DOHH2 (cell line): ENCODE measurements at regions not wholly inside any gene's neighbourhood (a gene's known extent, or its start where the extent isn't known, plus 50 kb on each side); places are given as distances from the start of the nearest gene placed in this dataset.

Experiments
- EZH2phosphoT487 ChIP-seq: fragments of 200-600 bp; sonication (generic); IDR thresholded peaks from 2 replicates; pipeline ENCODE4 v1.6.1; 2017; ENCODE audit warnings: borderline replicate concordance, mild to moderate bottlenecking, antibody characterized with exemption, low read length, moderate library complexity, mixed read lengths
- TF ChIP-seq, protein P1 (sequence below): fragments of 200-600 bp; sonication (generic); IDR thresholded peaks from one replicate; pipeline ENCODE4 v1.5.1; 2014; ENCODE audit warnings: antibody characterized with exemption, mild to moderate bottlenecking, low read depth, low read length; ENCODE audit not compliant: poor library complexity, severe bottlenecking

DNA sequence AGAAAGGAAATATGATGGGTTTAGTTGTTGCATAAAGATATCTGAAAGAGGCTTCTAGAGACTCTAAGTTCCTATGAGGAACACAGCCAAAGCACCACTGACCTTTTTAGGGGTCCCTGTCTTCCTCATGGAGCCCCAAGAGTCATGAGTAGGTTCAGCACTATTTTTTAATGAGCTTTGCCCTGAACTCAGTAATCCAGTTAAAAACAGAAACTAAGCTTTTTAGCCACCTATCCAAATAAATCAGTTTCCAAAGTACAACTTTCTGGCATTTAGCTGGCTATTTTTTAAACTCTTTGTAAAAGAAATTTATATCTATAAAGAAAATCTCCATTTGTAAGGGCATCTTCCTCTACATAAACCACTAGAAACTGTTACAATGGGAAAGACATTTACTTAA is 241.8 kb upstream of the UBASH3B start:
- TF ChIP-seq, protein P1, sequence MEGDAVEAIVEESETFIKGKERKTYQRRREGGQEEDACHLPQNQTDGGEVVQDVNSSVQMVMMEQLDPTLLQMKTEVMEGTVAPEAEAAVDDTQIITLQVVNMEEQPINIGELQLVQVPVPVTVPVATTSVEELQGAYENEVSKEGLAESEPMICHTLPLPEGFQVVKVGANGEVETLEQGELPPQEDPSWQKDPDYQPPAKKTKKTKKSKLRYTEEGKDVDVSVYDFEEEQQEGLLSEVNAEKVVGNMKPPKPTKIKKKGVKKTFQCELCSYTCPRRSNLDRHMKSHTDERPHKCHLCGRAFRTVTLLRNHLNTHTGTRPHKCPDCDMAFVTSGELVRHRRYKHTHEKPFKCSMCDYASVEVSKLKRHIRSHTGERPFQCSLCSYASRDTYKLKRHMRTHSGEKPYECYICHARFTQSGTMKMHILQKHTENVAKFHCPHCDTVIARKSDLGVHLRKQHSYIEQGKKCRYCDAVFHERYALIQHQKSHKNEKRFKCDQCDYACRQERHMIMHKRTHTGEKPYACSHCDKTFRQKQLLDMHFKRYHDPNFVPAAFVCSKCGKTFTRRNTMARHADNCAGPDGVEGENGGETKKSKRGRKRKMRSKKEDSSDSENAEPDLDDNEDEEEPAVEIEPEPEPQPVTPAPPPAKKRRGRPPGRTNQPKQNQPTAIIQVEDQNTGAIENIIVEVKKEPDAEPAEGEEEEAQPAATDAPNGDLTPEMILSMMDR, result no peak
- TF ChIP-seq EZH2phosphoT487, result no peak
